ENCODE measurements at regions not wholly inside any gene's neighbourhood (a gene's known extent, or its start where the extent isn't known, plus 50 kb on each side); places are given as distances from the start of the nearest gene placed in this dataset.

DNA sequence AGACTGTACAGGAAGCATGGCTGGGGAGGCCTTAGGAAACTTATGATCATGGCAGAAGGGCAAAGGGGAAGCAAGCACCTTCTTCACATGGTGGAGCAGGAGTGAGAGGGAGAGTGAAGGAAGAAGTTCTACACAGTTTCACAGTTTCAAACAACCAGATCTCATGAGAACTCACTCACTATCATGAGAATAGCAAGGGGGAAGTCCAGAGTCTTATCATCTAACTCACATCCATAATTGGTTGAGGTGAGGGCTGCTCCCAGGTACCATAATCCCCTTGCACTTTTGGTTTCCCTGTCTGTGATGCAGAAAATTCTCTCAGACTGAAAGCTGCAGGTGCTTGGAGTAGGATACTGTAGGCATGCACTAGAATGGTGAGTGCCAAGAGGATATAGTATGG is 233.8 kb upstream of the CPEB2 start:
- DNase-seq (ENCODE audit: low read depth) = peak; percentile 53
- no peak overlapping the region for H3K4me3 ChIP-seq (ENCODE audit: low read depth, low read length)
- TF ChIP-seq, protein P1, sequence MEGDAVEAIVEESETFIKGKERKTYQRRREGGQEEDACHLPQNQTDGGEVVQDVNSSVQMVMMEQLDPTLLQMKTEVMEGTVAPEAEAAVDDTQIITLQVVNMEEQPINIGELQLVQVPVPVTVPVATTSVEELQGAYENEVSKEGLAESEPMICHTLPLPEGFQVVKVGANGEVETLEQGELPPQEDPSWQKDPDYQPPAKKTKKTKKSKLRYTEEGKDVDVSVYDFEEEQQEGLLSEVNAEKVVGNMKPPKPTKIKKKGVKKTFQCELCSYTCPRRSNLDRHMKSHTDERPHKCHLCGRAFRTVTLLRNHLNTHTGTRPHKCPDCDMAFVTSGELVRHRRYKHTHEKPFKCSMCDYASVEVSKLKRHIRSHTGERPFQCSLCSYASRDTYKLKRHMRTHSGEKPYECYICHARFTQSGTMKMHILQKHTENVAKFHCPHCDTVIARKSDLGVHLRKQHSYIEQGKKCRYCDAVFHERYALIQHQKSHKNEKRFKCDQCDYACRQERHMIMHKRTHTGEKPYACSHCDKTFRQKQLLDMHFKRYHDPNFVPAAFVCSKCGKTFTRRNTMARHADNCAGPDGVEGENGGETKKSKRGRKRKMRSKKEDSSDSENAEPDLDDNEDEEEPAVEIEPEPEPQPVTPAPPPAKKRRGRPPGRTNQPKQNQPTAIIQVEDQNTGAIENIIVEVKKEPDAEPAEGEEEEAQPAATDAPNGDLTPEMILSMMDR (IDR thresholded peaks at IDR 0.05; ENCODE audit: insufficient read depth, low read depth, low read length, missing control alignments) = no peak

DNA sequence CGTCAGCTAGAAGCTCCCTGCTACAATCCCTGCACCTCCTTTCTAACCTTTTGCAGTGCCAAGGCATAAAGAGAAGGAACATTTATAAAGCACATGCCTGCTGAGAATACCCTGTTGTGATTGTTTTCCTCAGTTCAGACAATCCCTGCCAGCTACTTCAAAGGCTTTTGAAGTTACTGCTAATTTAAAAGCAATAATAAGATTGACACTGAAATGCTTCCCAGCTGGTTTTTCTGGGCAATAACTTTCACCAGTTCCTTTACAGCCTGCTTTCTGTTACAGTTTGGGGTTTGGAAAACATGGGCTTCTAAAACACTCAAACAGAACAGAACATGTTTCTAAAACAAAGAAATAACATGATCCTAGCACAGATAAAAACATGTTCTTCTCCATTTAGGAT is 232.3 kb upstream of the CPEB2 start:
- TF ChIP-seq, protein P1 (IDR thresholded peaks at IDR 0.05; ENCODE audit: insufficient read depth, low read depth, low read length, missing control alignments) = no peak
- DNase-seq (ENCODE audit: low read depth) = no peak
- H3K4me3 ChIP-seq (ENCODE audit: low read depth, low read length) = no peak overlapping the region

DNA sequence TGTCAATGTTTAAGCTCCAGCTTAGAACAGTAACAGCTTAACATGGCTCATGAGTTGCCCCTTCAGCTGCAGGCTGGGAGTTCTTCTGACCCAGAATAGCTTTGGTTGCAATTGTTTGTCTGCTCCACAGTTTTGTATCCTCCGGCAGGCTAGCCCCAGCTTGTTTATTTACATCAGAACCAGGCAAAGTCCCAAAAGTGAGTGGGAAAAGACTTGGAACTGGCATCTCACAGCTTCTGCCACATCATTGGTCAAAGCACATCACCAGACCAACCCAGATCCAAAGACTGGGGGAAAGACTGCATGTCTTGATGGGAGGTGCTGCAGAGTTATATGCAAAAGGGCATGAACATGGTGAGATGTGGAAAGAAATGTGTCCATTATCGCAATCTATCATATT is 231.2 kb upstream of the CPEB2 start:
- no peak for DNase-seq (ENCODE audit: low read depth)
- TF ChIP-seq, protein P1 (IDR thresholded peaks at IDR 0.05; ENCODE audit: insufficient read depth, low read depth, low read length, missing control alignments) = no peak
- H3K4me3 ChIP-seq (ENCODE audit: low read depth, low read length) = no peak overlapping the region

DNA sequence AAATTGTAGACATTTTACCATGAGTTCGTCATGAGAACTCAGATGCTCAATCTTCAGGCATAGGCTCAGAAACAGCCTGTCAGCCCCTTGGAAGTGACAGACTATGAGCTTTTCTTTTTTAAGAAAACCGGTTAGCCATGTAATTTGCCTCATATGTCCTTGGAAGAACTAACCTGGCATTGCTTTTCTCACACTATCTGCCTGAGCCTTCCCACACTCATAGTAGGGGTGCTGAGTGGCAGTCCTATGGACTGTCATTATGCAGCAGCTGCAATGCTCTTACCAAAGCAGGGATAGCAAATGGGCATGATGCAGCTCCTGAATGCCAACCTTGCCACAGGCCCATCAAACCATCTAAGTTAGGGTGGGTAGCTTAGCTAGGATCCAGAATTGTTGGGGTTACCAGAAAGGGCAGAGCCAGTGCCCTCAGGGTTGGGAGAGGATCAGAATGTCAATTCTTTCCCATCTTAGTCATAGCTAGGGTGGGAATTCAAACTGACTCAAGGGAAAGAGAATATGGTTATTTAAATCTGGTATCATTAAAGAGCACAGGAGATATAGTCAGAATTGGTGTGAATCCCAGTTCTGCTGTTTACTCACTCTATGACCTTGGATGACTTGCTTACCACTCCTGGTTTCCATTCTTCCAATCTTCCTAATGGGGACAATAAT is 230.6 kb upstream of the CPEB2 start:
- no peak overlapping the region for H3K4me3 ChIP-seq (ENCODE audit: low read depth, low read length)
- TF ChIP-seq, protein P1 (IDR thresholded peaks at IDR 0.05; ENCODE audit: insufficient read depth, low read depth, low read length, missing control alignments) = no peak
- DNase-seq (ENCODE audit: low read depth) = no peak

DNA sequence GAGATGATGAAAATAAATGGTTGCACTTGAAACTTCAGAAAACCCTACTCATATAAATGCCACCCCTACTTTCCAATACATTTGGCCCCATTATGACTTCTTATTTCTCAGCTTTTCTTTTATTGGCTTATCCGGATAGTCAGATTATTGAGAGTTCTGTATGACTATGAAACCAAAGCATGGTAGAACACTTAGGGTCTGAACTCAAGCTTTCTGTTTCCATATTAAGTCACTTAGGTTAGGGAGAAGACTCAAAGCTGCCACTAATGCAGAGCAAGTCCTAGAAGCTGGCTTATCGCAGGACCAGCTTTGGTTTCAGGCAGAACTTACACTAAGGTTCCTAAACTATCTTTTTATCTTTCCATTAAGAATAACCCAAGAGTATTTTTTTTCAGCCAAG is 229.9 kb upstream of the CPEB2 start:
- DNase-seq (ENCODE audit: low read depth) = peak; percentile 52
- H3K4me3 ChIP-seq (ENCODE audit: low read depth, low read length) = no peak overlapping the region
- TF ChIP-seq, protein P1 (IDR thresholded peaks at IDR 0.05; ENCODE audit: insufficient read depth, low read depth, low read length, missing control alignments) = no peak

DNA sequence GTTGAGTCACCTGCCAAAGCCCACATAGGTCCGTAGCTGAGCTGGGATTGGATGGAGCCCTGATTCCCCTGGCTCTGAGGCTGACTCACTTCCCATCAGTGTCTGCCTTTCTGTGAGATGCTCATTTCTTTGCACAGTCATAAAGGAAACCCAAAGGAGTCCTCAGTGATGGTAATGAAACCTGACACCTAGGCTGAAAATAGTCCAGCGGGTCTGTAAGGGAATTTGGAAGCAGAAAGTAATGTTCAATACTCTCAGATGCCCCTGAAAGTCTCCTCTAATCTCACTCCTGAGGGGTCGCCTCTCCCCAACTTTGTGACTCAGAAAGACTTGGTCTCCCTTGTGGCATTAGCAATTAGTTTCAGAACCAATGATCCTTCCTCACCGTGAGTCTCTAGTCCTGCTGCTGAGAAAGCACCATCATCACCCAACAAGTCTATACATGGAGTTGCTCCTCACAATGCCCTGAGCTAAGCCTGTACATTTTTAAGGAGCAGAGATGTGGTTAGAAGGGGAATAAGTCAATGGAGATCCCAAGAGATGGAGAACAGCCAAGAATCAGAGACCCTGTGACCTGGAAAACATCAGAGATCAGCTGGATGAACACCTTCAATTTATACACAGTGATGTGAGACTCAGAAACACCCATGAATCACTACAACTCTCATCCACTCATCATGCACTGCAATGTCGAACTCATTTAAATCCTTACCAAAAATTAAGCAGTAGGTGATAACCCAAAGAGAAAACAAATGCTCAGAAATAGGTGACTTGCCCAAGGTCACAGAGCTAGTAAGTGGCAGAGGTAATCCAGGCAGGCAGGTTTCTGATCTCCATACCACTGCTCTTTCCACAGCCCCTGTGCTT is 219.0 kb upstream of the CPEB2 start:
- TF ChIP-seq, protein P1 (IDR thresholded peaks at IDR 0.05; ENCODE audit: insufficient read depth, low read depth, low read length, missing control alignments) = no peak
- no peak overlapping the region for H3K4me3 ChIP-seq (ENCODE audit: low read depth, low read length)
- DNase-seq (ENCODE audit: low read depth) = peak; percentile 85

All from GM12865 (cell line).